ENCODE measurements at regions not wholly inside any gene's neighbourhood (a gene's known extent, or its start where the extent isn't known, plus 50 kb on each side); places are given as distances from the start of the nearest gene placed in this dataset.

- no peaks in the 10 kb centered on the region for H3K27me3 ChIP-seq
- no peaks in the 10 kb centered on the region for H3K4me1 ChIP-seq
- H3K4me3 ChIP-seq: no peak overlapping the region
- H3K9me3 ChIP-seq: no peaks in the 10 kb centered on the region
- ATAC-seq: no peak
- in situ Hi-C loops (cut with MboI; ENCODE audit: low sequenced_read_pairs in 4 of 4) (no loop called here), intact Hi-C loops (cut with DNase I; ENCODE audit: low total_unique reads) (no loop called here)
- TF ChIP-seq POLR2A (IDR thresholded peaks at IDR 0.05): no peak
- TF ChIP-seq CTCF (IDR thresholded peaks at IDR 0.05 in 4 of 5, conservative IDR thresholded peaks at IDR 0.05 in 1 of 5): no peak
- H3K27ac ChIP-seq: no peak overlapping the region
- H3K36me3 ChIP-seq: no peaks in the 10 kb centered on the region
- no peak for DNase-seq
Observed at GRCh38 chr2:76257802-76258201, 547.1 kb upstream of the GCFC2 start.

- TF ChIP-seq POLR2A (IDR thresholded peaks at IDR 0.05) (no peak), CTCF (IDR thresholded peaks at IDR 0.05 in 4 of 5, conservative IDR thresholded peaks at IDR 0.05 in 1 of 5) (no peak)
- in situ Hi-C loops (cut with MboI; ENCODE audit: low sequenced_read_pairs in 4 of 4): no loop called here
- H3K4me3 ChIP-seq: no peak overlapping the region
- DNase-seq (no peak), ATAC-seq (no peak)
- H3K27ac ChIP-seq: no peak overlapping the region
- H3K9me3 ChIP-seq: no peaks in the 10 kb centered on the region
- no peaks in the 10 kb centered on the region for H3K27me3 ChIP-seq
- H3K4me1 ChIP-seq: no peaks in the 10 kb centered on the region
- no peaks in the 10 kb centered on the region for H3K36me3 ChIP-seq
- intact Hi-C loops (cut with DNase I; ENCODE audit: low total_unique reads): no loop called here
Observed at GRCh38 chr2:76256458-76257088, 545.9 kb upstream of the GCFC2 start.

GRCh38 chr2:76252704-76253103, 542.0 kb upstream of the GCFC2 start:
- Histone ChIP-seq H3K36me3 (no peaks in the 10 kb centered on the region), H3K4me3 (no peak overlapping the region), H3K27me3 (no peaks in the 10 kb centered on the region), H3K9me3 (no peaks in the 10 kb centered on the region), H3K27ac (no peak overlapping the region), H3K4me1 (no peaks in the 10 kb centered on the region)
- no peak for DNase-seq
- no peak for ATAC-seq
- in situ Hi-C loops (cut with MboI; ENCODE audit: low sequenced_read_pairs in 4 of 4): no loop called here
- intact Hi-C loops (cut with DNase I; ENCODE audit: low total_unique reads): no loop called here
- no peak for TF ChIP-seq CTCF (IDR thresholded peaks at IDR 0.05 in 4 of 5, conservative IDR thresholded peaks at IDR 0.05 in 1 of 5)

GRCh38 chr2:76251342-76251741, 540.6 kb upstream of the GCFC2 start:
- Histone ChIP-seq H3K27me3 (no peaks in the 10 kb centered on the region), H3K36me3 (no peaks in the 10 kb centered on the region), H3K9me3 (no peaks in the 10 kb centered on the region), H3K27ac (no peak overlapping the region), H3K4me3 (no peak overlapping the region), H3K4me1 (no peaks in the 10 kb centered on the region)
- ATAC-seq (no peak), DNase-seq (no peak)
- in situ Hi-C loops (cut with MboI; ENCODE audit: low sequenced_read_pairs in 4 of 4) (no loop called here), intact Hi-C loops (cut with DNase I; ENCODE audit: low total_unique reads) (no loop called here)
- TF ChIP-seq POLR2A (IDR thresholded peaks at IDR 0.05) (no peak), CTCF (IDR thresholded peaks at IDR 0.05 in 4 of 5, conservative IDR thresholded peaks at IDR 0.05 in 1 of 5) (no peak)

- DNase-seq: no peak
- H3K36me3 ChIP-seq: no peaks in the 10 kb centered on the region
- in situ Hi-C loops (cut with MboI; ENCODE audit: low sequenced_read_pairs in 4 of 4) (no loop called here), intact Hi-C loops (cut with DNase I; ENCODE audit: low total_unique reads) (no loop called here)
- ATAC-seq: no peak
- no peak for TF ChIP-seq CTCF (IDR thresholded peaks at IDR 0.05 in 4 of 5, conservative IDR thresholded peaks at IDR 0.05 in 1 of 5)
- no peak for TF ChIP-seq POLR2A (IDR thresholded peaks at IDR 0.05)
- no peak overlapping the region for H3K4me3 ChIP-seq
- H3K27me3 ChIP-seq: no peaks in the 10 kb centered on the region
- no peak overlapping the region for H3K27ac ChIP-seq
- H3K9me3 ChIP-seq: no peaks in the 10 kb centered on the region
- H3K4me1 ChIP-seq: no peaks in the 10 kb centered on the region
Observed at GRCh38 chr2:76247006-76247405, 536.3 kb upstream of the GCFC2 start.
